ENCODE measurements at regions not wholly inside any gene's neighbourhood (a gene's known extent, or its start where the extent isn't known, plus 50 kb on each side); places are given as distances from the start of the nearest gene placed in this dataset.

GRCh38 chr6:150725795-150726194, 126.1 kb downstream of the PLEKHG1 start:
- Histone ChIP-seq H3K4me2 (ENCODE audit: insufficient read depth, low read length) (no peak overlapping the region), H2AFZ (ENCODE audit: low read depth, low read length) (no peak overlapping the region), H3K4me3 (no peak overlapping the region), H3K36me3 (ENCODE audit: control insufficient read depth, insufficient read depth, low read length) (no peaks in the 10 kb centered on the region), H3K9ac (ENCODE audit: insufficient read depth in 1 of 2, low read depth in 2 of 2, low read length in 2 of 2) (no peak overlapping the region), H3K9me3 (replicated peaks; ENCODE audit: control insufficient read depth, insufficient read depth, low read depth, low read length) (no peaks in the 10 kb centered on the region), H3K27ac (ENCODE audit: extremely low read depth, low read depth, low read length) (no peak overlapping the region), H3K79me2 (ENCODE audit: control insufficient read depth, insufficient read depth, low read length) (no peaks in the 10 kb centered on the region), H3K27me3 (ENCODE audit: control insufficient read depth in 2 of 2, insufficient read depth in 2 of 2, low read length in 2 of 2) (peaks cover 6 to 27% of the 10 kb centered on the region in 2 experiments; a peak in 4 of 5 replicates), H3K4me1 (replicated peaks in 1 of 2; ENCODE audit: control insufficient read depth in 2 of 2, insufficient read depth in 2 of 2, low read length in 2 of 2) (no peaks in the 10 kb centered on the region), H4K20me1 (replicated peaks; ENCODE audit: control insufficient read depth, insufficient read depth, low read length) (no peaks in the 10 kb centered on the region), H3K9me1 (ENCODE audit: control insufficient read depth, insufficient read depth, low read length) (no peaks in the 10 kb centered on the region)
- no peak for ATAC-seq
- peak; percentile 19 for FAIRE-seq
- in situ Hi-C loops (cut with MboI) (no loop called here), intact Hi-C loops (cut with micrococcal nuclease) (no loop called here)
- POLR2A ChIA-PET: interaction anchor here (0.7 kb wide), 1 partner anchor 127 kb away, joined by 4 read pairs; no protein-coding TSS in a partner anchor
- no peak for DNase-seq (ENCODE audit: extremely low read depth in 1 of 4, low spot score in 3 of 4)
- 0% methylated on average over 1 of the region's 1 CpG for WGBS (ENCODE audit: insufficient coverage, low coverage, missing lambda C conversion rate)
- no TSS peak for BruUV-seq (replicated peaks)
- CTCF ChIA-PET (ENCODE audit: low intra/inter-chr PET ratio): no interaction called here
- TF ChIP-seq ZNF324 (CRISPR knock-in tag; IDR thresholded peaks at IDR 0.05) (no peak), ASH1L (IDR thresholded peaks at IDR 0.05; ENCODE audit: borderline replicate concordance, low read depth, partially characterized antibody) (no peak), ZNF780A (CRISPR knock-in tag; IDR thresholded peaks at IDR 0.05) (no peak), TARDBP (IDR thresholded peaks at IDR 0.05) (no peak), EP300 (IDR thresholded peaks at IDR 0.05; ENCODE audit: low read length) (no peak), LARP7 (IDR thresholded peaks at IDR 0.05) (no peak), NR0B1 (IDR thresholded peaks at IDR 0.05; ENCODE audit: partially characterized antibody) (no peak), EP400 (IDR thresholded peaks at IDR 0.05) (no peak), ZNF407 (IDR thresholded peaks at IDR 0.05; ENCODE audit: low read depth) (no peak), SOX6 (IDR thresholded peaks at IDR 0.05) (no peak), HNRNPLL (IDR thresholded peaks at IDR 0.05; ENCODE audit: low read depth, low read length, poor library complexity, severe bottlenecking) (no peak), SFPQ (IDR thresholded peaks at IDR 0.05; ENCODE audit: low read depth, low read length) (no peak), MYC (IDR thresholded peaks at IDR 0.05; ENCODE audit: low read depth, low read length) (no peak), MYC (CRISPR knock-in tag; IDR thresholded peaks at IDR 0.05; ENCODE audit: borderline replicate concordance, low read depth) (no peak)
